Mammary epithelial cell (primary cell): ENCODE measurements at regions not wholly inside any gene's neighbourhood (a gene's known extent, or its start where the extent isn't known, plus 50 kb on each side); places are given as distances from the start of the nearest gene placed in this dataset.
"Not testable (repeated sequence)": the region's sequence is repeated elsewhere in the genome, so short reads cannot be mapped to it uniquely, and the experiment has no call there.

ENCODE experiments used
- CTCF ChIP-seq, 2 donors: IDR thresholded peaks in 1 of 2; conservative IDR thresholded peaks in 1 of 2; 2 replicates each; pipeline ENCODE4 v1.5.1; 2011 to 2012; ENCODE audit warnings: inconsistent platforms in 2 of 2, low read length in 2 of 2, mild to moderate bottlenecking in 2 of 2, control low read depth in 1 of 2, low read depth in 1 of 2; ENCODE audit not compliant: insufficient read depth in 1 of 2; ENCODE audit errors: extremely low read depth in 1 of 2
- EZH2 ChIP-seq: IDR thresholded peaks from 2 replicates; pipeline ENCODE4 v1.6.1; 2012; ENCODE audit warnings: low read length, inconsistent platforms, borderline replicate concordance

DNA sequence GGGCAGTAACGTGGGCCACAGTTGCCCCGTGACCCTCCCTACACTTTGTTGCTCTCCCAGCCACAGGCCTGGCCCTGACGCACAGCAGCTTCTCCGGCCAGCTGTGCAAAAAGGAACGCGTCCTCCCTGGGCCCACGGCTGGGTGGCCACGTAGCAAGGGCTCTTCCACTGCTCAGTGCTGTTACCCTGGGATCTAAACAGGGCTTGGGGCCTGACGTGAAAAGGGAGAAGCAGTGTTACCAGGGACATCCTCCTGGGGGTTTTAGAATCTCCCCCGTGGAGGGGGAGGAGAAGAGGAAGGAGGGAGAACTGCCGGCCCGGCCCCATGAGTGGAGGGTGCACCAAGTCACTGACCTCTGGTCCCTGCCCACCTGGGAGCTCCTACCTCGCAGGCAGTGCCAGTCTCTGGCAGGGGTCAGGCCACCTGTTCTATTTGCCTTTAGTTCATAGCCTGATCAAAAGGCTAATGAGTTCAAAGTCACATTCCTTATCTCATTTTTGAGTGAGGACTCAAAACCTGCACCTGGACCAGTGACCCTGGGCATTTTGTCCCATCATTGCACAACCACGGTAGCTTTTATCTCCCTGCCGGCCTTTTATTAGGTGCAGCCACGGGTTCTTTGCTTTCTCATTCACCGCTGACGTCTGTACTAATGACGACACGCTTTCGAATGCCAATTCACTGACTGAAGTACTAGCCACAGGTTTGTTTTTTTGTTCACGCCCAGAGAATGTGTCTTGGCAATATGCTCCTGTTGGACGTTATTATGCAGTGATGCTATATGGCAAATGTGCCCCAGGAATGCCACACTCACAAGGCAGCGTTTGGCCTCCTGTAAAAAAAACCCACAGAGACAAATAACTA lies 4424.6 kb upstream of the TPTE start:
- not testable (repeated sequence) for TF ChIP-seq CTCF (conservative IDR thresholded peaks at IDR 0.05 in 1 of 2, IDR thresholded peaks at IDR 0.05 in 1 of 2; ENCODE audit: extremely low read depth in 1 of 2, insufficient read depth in 1 of 2, low read depth in 1 of 2, low read length in 2 of 2); EZH2
